ES-I3 (cell line): ENCODE measurements at regions not wholly inside any gene's neighbourhood (a gene's known extent, or its start where the extent isn't known, plus 50 kb on each side); places are given as distances from the start of the nearest gene placed in this dataset.

Experiments used
- H3K36me3 ChIP-seq: 2 replicates; pipeline ENCODE4 v1.6.1; 2013; ENCODE audit warnings: mild to moderate bottlenecking, low read length, control low read depth, moderate library complexity; ENCODE audit not compliant: insufficient read depth
- H3K4me1 ChIP-seq: 2 replicates; pipeline ENCODE4 v1.6.1; 2013; ENCODE audit warnings: mild to moderate bottlenecking, control low read depth, low read length; ENCODE audit not compliant: insufficient read depth
- H3K9ac ChIP-seq: 2 replicates; pipeline ENCODE4 v1.6.1; 2013; ENCODE audit warnings: low read depth, mild to moderate bottlenecking, low read length, moderate library complexity
- H3K9me3 ChIP-seq: 2 replicates; pipeline ENCODE4 v1.6.1; 2013; ENCODE audit warnings: mild to moderate bottlenecking, low read length, moderate library complexity; ENCODE audit not compliant: control insufficient read depth, insufficient read depth

DNA sequence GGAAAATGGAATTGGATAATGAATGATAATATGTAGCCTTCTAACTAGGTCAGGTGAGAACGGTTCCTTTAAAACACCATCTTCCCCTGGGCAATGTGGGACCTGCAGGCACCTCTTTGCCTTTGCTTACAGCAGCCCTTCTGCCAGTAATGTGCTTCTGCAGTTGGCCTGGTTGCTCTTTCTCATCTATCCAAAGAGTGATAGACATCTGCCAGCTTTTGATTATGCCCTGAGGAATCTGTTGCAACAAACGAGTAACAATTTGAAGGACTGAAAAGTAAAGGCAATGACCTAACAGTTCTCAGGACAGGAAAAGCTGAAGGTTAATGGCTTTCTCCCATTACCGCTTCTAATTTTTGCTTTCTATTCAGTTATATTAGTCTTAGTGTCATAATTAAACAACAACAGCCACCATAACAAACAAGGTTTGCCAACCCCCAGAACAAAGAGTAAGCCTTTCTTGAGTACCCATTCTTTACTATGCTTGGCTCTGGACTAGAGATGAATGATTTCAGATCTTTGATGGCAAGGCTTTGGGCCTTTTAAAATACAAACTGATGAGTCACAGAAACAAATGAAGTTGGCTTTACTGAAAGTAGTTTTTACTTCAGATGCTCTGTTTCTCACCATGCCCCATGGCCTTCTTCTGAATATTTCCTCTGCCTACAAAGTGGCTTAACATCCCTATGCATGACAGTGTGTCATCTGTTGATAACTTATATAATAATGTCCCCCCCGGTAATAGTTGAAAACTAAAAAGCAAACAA lies 76.1 kb upstream of the KRR1 start:
- Histone ChIP-seq H3K36me3 (no peaks in the 10 kb centered on the region), H3K9ac (no peak overlapping the region), H3K9me3 (no peaks in the 10 kb centered on the region), H3K4me1 (no peaks in the 10 kb centered on the region)

DNA sequence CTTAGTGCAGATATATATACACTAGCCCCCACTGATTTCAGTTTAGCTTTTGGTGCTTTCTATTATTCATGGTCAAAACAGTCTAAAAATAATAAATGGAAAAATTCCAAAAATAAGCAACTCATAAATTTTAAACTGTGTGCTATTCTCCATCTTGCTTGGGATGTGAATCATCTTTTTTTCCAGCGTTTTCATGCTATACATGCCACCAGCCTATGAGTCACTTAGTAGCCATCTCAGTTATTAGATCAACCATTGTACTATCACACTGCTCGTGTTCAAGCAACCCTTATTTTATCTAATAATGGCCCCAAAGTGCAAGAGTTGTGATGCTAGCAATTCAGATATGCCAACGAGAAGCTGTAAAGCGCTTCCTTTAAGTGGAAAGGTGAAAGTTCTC lies 73.9 kb upstream of the KRR1 start:
- H3K4me1 ChIP-seq: no peaks in the 10 kb centered on the region
- H3K9ac ChIP-seq: no peak overlapping the region
- no peaks in the 10 kb centered on the region for H3K36me3 ChIP-seq
- H3K9me3 ChIP-seq: no peaks in the 10 kb centered on the region

DNA sequence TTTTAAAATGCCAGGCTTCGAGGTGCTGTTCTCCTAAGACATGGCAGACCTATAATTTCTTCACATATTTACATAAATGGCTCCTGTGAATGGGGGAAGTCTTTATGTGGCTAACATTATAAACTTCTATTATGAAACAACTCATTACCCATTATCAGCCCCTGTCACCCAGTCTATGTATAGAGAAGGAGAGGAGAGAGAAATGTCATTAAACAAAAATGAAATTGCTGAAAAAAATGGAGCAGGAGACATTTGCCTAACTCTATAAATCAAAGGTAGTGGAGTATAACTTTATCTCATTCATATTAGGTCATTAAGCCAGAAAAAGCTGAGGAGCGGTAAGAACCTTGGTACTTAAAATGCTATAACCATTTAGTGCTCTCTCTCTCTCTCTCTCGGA lies 71.9 kb upstream of the KRR1 start:
- no peak overlapping the region for H3K9ac ChIP-seq
- no peaks in the 10 kb centered on the region for H3K36me3 ChIP-seq
- H3K4me1 ChIP-seq: no peaks in the 10 kb centered on the region
- no peaks in the 10 kb centered on the region for H3K9me3 ChIP-seq

DNA sequence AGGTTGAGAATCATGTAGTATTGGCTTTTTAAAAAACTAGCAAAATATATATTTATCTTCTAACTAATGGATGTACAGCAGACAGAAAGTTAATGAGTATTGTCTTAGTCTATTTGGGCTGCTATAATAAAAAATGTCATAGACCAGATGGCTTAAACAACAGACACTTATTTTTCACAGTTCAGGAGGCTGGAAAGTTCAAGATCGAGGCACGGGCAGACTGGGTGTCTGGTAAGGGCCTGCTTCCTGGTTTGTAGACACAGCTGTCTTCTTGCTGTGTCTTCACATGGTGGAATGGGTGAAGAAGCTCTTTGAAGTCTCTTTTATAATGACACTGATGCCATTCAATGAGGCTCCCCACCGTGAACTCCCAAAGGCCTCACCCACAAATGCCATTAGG lies 70.1 kb upstream of the KRR1 start:
- H3K36me3 ChIP-seq: no peaks in the 10 kb centered on the region
- no peak overlapping the region for H3K9ac ChIP-seq
- no peaks in the 10 kb centered on the region for H3K9me3 ChIP-seq
- H3K4me1 ChIP-seq: no peaks in the 10 kb centered on the region

DNA sequence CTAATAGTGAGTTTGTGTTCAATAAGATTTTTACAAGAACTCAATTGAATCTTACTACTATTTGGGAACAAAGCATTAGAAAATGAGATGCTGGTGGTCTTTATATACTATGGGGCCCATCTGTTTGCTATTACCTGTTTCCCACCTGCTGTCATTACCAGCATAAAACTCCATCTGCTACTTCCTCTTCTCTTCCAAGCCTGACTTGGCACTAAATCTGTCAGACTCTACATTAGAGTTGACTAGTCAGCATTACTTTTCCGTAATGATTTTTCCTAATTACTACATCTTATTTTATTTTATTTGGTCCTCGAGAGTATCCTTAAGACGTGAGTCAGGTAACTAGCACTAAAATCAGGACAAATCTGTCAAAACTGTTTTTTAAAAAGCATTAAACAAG lies 68.1 kb upstream of the KRR1 start:
- Histone ChIP-seq H3K4me1 (no peaks in the 10 kb centered on the region), H3K9me3 (no peaks in the 10 kb centered on the region), H3K36me3 (no peaks in the 10 kb centered on the region), H3K9ac (no peak overlapping the region)

DNA sequence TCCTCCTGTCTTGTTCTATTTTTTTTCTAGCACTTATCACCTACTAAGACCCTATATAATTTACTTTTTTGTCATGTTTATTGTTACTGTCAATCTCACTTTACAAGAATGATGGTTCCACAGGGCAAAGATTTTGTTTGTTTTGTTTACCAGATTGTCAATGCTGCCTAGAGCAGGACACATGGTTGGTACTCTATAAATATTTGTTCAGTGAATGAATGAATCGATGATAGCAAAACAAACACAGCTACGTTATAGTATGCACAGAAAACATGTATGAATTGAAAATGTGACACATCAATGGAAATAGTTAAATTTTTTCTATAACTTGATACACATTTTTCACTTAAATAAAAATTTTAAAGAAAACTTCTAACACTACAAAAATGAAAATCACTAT lies 67.1 kb upstream of the KRR1 start:
- no peaks in the 10 kb centered on the region for H3K36me3 ChIP-seq
- no peaks in the 10 kb centered on the region for H3K4me1 ChIP-seq
- no peak overlapping the region for H3K9ac ChIP-seq
- no peaks in the 10 kb centered on the region for H3K9me3 ChIP-seq

DNA sequence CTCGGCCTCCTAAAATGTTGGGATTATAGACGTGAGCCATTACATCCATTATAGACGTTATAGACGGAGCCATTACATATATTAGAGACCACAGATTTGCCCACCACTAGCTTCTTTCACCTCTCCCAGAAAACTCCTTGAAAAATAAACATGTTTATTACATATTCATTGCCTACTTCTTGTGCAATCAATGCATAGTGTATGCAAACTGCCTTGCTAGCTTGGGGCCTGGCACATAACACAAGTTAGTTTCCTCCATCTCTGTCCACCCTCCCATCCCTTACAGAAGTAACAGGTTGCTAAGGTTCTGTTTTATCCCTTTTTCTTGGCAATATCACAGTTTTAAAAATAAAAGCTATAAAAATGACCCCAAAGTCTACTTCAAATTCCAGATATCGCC lies 66.4 kb upstream of the KRR1 start:
- Histone ChIP-seq H3K9me3 (no peaks in the 10 kb centered on the region), H3K4me1 (no peaks in the 10 kb centered on the region), H3K36me3 (no peaks in the 10 kb centered on the region), H3K9ac (no peak overlapping the region)

DNA sequence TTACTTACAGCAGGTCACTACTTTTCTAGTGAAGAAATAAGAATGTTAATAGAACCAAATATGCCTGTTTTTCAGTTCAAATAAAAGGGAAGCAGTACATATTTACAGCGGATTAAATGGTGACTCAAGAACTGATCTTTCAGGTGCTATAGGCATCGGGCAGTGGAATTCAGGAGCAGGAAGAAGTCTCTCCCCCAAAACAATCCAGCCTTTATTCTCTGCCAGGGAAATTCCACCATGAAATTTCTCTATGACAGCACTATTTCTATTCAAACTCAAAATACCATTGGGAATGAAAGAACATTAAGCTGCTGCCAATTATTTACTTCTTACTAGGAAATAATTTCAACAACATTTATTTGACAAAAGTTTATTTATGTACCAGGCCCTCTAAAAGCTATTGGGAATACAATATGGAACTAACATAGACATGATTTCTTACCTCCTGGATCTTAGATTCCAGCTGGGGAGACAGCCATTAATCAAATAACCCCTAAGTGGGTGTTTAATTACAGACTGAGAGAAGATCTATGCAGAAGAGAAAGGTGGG lies 60.3 kb upstream of the KRR1 start:
- H3K4me1 ChIP-seq: no peaks in the 10 kb centered on the region
- no peaks in the 10 kb centered on the region for H3K36me3 ChIP-seq
- no peaks in the 10 kb centered on the region; the same call in 1 of the 2 replicates for H3K9me3 ChIP-seq
- no peak overlapping the region for H3K9ac ChIP-seq

DNA sequence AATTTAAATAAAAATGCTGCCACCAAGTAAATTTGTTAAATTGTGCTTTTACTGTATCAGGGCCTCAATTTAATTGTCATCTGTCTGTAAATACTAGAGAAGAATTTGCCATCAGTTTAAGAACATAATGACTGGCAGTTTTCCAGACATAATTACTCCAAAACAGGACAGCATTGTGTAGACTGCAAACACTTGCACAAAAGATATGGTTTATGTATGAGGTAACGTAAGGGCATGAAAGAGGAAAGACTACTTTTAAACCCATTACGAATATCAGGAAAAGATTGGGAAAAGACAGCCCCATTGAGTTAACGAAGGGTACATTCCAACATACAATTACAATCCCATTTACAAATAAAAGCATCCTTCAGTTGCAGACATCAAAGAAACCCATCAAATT lies 59.8 kb upstream of the KRR1 start:
- no peaks in the 10 kb centered on the region for H3K36me3 ChIP-seq
- H3K4me1 ChIP-seq: no peaks in the 10 kb centered on the region
- no peak overlapping the region for H3K9ac ChIP-seq
- no peaks in the 10 kb centered on the region; the same call in 1 of the 2 replicates for H3K9me3 ChIP-seq

DNA sequence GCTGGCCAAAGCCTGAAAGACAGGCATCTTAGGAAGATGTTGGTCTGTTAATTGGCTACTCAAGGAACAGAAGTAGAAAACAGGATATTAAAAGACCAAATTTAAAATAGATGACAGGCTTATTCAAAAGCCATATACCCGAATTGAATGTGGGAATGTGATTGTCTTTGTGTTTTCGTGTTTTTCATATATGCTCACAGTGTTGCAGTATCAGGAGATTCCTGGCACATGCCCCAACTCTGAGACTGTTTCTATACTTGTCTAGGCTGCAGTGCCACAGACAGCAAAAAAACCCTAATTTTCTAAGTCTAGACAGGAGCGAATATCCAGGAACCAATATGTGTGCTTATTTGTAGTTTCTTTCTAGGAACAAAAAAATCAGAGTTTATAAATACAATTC lies 57.4 kb upstream of the KRR1 start:
- peaks cover 4% of the 10 kb centered on the region; the same call in 1 of the 2 replicates for H3K36me3 ChIP-seq
- no peaks in the 10 kb centered on the region for H3K4me1 ChIP-seq
- no peak overlapping the region for H3K9ac ChIP-seq
- H3K9me3 ChIP-seq: peaks cover 15% of the 10 kb centered on the region

DNA sequence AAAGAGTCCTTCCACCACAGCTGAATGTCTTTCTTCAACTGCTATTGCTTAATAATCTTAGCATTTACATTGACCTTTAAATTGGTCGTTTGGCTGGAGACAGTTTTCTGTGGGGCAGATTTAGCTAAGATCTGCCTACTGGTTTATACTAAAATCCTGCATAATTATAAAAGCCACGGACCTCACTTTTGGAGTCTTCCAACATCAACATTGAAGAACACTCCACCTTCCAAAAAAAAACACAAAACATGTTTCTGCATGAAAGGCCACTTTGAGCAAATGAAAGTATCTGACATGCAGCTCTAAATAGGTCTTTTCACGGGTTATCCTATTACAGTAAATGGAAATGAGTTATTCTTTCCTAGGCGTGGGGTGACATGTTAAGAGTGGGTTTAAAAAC lies 57.0 kb upstream of the KRR1 start:
- peaks cover 15% of the 10 kb centered on the region for H3K9me3 ChIP-seq
- H3K36me3 ChIP-seq: peaks cover 4% of the 10 kb centered on the region; the same call in 1 of the 2 replicates
- no peak overlapping the region for H3K9ac ChIP-seq
- no peaks in the 10 kb centered on the region for H3K4me1 ChIP-seq

DNA sequence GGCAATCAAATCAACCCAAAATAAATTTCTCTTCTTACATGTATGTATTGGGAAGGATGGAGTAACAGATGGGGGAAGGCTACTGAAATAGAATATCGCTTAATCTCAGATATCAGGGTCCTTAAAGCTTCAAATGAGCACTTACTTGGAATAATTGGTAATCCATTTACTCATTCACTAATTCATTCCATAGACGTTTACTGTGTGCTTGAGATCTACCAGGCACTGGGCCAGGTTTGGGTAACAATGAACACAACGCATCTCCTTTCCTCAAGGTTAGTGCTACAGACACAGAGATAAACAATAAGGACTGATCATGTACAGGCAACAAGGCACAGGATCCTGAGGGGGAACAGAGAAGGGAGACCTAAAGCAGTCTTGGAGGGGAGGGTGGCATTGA lies 54.4 kb upstream of the KRR1 start:
- no peaks in the 10 kb centered on the region for H3K4me1 ChIP-seq
- no peak overlapping the region for H3K9ac ChIP-seq
- H3K36me3 ChIP-seq: peaks cover 4% of the 10 kb centered on the region; the same call in 1 of the 2 replicates
- peaks cover 15% of the 10 kb centered on the region for H3K9me3 ChIP-seq

DNA sequence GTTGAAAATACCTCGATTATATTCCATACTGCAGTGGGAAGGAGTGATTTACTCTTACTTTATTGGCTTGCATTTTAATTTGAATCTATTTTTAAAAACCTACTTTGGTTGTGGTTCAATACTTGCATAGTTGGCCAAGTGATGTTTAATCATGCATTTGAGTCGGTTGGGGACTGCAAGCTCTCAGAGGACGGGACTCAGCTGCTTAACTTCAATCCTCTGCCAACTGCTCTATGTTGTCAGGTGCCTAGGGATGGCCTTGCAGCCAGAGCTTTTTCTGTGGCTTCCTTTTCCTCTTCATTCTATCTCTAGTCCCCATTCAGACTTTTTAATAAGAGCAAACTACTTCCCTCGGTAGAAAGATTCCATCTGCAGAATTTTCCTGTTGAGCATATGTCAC lies 53.4 kb upstream of the KRR1 start:
- no peaks in the 10 kb centered on the region for H3K4me1 ChIP-seq

DNA sequence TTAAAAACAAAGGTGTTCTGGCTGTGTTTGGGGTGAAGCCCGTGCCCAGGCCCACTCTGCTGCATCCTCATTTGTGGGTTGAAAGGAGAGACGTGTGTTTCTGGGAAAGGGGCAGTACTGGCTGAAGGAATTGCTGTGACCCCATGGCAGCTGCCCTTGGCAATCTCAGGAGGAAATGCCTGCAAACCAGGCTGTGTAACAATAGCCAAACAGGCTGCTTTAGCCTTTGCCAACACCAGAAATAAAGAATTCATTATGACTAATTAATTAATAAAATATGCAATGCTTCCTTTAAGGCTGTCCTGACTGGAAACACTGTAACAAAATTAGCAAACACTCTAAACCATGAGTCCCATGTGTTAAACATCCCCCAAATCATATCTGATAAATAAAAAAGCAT lies 53.0 kb upstream of the KRR1 start:
- H3K4me1 ChIP-seq: no peaks in the 10 kb centered on the region
- peaks cover 4% of the 10 kb centered on the region; the same call in 1 of the 2 replicates for H3K36me3 ChIP-seq
- H3K9ac ChIP-seq: no peak overlapping the region
- H3K9me3 ChIP-seq: peaks cover 15% of the 10 kb centered on the region

More for the DNA sequence above, 53.4 kb upstream of the KRR1 start:
- Histone ChIP-seq H3K36me3 (peaks cover 4% of the 10 kb centered on the region; the same call in 1 of the 2 replicates), H3K9ac (no peak overlapping the region), H3K9me3 (peaks cover 15% of the 10 kb centered on the region)

DNA sequence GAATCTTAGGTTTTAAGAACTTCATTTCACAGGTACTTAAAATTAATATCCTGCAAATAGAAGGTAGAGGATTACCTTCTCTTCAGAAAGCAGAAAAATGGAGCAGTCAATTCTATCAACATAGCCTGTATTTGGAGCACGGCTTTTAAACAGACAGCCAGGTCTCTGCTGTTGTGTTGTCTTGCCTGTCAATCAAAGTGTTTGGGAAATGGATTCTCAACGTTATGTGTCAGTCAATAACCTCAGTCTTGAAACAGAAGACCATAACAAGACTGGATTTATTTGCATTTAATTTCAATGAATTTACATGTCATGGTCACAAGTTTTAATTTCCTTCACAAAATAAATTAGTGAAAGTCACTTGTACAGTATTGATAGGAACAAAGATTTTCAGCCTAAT lies 51.9 kb upstream of the KRR1 start:
- no peaks in the 10 kb centered on the region for H3K4me1 ChIP-seq
- peaks cover 4% of the 10 kb centered on the region; the same call in 1 of the 2 replicates for H3K36me3 ChIP-seq
- no peak overlapping the region for H3K9ac ChIP-seq
- H3K9me3 ChIP-seq: peaks cover 15% of the 10 kb centered on the region
